ENCODE measurements at regions not wholly inside any gene's neighbourhood (a gene's known extent, or its start where the extent isn't known, plus 50 kb on each side); places are given as distances from the start of the nearest gene placed in this dataset.
"Not testable (repeated sequence)": the region's sequence is repeated elsewhere in the genome, so short reads cannot be mapped to it uniquely, and the experiment has no call there.

DNA sequence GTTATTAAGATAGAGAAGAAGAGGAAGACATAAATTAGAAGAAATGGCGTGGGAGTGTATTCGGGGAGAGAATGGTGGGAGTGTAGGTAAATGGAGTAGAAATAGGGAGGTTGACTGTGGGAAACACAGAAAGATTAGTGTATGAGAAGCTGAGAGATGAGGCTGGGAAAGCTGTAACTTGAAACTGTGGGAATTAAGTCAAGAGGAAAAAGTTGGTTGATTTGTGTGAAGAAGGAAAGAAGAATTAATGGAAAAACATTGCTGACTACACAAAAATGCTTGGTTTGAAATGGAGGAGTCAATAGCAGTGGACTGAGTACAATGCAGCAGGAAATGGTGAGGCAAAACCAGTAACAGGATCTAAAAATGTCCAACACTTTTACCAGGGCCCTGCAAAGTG lies 448.3 kb downstream of the PTPRC start:
- no peaks in the 10 kb centered on the region for H3K36me3 ChIP-seq
- TF ChIP-seq EP300 (IDR thresholded peaks at IDR 0.05) (no peak), POLR2A (IDR thresholded peaks at IDR 0.05) (no peak), POLR2AphosphoS5 (IDR thresholded peaks at IDR 0.05) (no peak)
- TF ChIP-seq, protein P1, sequence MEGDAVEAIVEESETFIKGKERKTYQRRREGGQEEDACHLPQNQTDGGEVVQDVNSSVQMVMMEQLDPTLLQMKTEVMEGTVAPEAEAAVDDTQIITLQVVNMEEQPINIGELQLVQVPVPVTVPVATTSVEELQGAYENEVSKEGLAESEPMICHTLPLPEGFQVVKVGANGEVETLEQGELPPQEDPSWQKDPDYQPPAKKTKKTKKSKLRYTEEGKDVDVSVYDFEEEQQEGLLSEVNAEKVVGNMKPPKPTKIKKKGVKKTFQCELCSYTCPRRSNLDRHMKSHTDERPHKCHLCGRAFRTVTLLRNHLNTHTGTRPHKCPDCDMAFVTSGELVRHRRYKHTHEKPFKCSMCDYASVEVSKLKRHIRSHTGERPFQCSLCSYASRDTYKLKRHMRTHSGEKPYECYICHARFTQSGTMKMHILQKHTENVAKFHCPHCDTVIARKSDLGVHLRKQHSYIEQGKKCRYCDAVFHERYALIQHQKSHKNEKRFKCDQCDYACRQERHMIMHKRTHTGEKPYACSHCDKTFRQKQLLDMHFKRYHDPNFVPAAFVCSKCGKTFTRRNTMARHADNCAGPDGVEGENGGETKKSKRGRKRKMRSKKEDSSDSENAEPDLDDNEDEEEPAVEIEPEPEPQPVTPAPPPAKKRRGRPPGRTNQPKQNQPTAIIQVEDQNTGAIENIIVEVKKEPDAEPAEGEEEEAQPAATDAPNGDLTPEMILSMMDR (IDR thresholded peaks at IDR 0.05) = no peak
- H3K27ac ChIP-seq = no peak overlapping the region
- DNase-seq (ENCODE audit: low spot score in 2 of 2) = no peak
- no peak overlapping the region for H3K4me3 ChIP-seq
- WGBS = 97% methylated on average over 2 of the region's 2 CpGs
- no peaks in the 10 kb centered on the region for H3K9me3 ChIP-seq
- no peaks in the 10 kb centered on the region for H3K27me3 ChIP-seq
- H3K4me1 ChIP-seq = no peaks in the 10 kb centered on the region

DNA sequence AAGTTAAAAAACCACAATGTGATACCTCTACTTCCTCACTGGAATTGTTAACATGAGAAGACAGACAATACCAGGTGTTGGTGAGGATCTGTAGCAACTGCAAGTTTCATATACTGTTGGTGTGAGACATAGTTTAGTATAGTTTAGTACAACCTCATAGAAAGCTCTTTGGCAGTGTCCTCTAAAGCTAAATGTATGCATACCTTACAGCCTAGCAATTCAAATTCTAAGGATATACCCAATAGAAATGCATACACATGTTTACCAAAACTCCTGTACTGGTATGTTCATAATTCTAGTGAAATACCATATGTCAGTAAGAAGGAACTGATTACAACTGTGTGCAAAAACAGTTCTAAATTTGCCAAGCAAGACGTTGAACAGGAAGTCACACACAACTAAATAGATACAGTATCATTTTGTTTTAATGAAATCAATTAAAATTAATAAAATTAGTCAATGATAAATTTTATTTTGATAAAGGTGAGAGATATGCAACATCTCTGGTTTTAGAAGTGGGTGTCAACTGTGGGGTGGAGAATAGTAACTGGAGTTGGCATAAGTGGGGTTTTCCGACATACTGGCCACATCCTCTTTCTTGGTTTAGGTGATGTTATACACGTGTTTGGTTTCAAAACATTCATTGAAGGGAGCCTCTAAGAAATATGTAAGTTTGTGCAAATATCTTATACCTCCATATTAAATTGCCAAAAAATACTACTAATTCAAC lies 450.7 kb downstream of the PTPRC start:
- Histone ChIP-seq H3K4me3 (no peak overlapping the region), H3K9me3 (no peaks in the 10 kb centered on the region), H3K27me3 (no peaks in the 10 kb centered on the region), H3K4me1 (no peaks in the 10 kb centered on the region), H3K36me3 (no peaks in the 10 kb centered on the region), H3K27ac (no peak overlapping the region)
- TF ChIP-seq POLR2AphosphoS5 (IDR thresholded peaks at IDR 0.05) (no peak), POLR2A (IDR thresholded peaks at IDR 0.05) (no peak), EP300 (IDR thresholded peaks at IDR 0.05) (no peak)
- TF ChIP-seq, protein P1 (IDR thresholded peaks at IDR 0.05) = no peak
- DNase-seq (ENCODE audit: low spot score in 2 of 2) = no peak
- 50% methylated on average over 3 of the region's 3 CpGs for WGBS

DNA sequence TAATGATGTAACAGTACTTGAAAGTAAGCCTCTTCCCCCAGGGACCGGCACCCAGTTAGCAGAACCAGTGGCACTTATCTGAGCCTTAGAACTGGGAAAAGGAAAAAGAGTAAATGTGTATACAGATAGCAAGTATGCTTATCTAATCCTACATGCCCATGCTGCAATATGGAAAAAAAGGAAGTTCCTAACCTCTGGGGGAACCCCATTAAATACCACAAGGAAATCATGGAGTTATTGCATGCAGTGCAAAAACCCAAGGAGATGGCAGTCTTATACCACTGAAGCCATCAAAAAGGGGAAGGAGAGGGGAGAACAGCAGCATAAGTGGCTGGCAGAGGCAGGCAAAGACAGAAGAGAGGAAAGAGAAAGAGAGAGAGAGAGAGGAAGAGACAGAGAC lies 456.8 kb downstream of the PTPRC start:
- 100% methylated on average over 1 of the region's 1 CpG for WGBS
- H3K4me3 ChIP-seq; H3K4me1 ChIP-seq; DNase-seq (ENCODE audit: low spot score in 2 of 2); H3K27me3 ChIP-seq; H3K36me3 ChIP-seq; H3K9me3 ChIP-seq; H3K27ac ChIP-seq: not testable (repeated sequence)

DNA sequence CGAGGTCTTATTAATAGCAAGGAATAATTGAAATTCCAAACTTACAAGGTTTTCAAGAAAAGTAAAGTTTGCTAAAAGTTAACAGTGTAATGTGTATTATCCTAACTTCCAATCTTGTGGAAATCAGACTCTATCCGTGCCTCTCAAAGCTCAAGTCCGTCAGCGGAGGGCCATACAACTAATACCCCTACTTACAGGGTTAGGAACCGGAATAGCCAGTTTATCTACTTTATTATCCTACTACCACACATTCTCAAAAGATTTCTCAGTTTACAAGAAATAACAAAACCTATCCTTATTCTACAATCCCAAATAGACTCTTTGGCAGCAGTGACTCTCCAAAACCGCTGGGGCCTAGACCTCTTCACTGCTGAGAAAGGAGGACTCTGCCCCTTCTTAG lies 457.8 kb downstream of the PTPRC start:
- no peaks in the 10 kb centered on the region for H3K36me3 ChIP-seq

DNA sequence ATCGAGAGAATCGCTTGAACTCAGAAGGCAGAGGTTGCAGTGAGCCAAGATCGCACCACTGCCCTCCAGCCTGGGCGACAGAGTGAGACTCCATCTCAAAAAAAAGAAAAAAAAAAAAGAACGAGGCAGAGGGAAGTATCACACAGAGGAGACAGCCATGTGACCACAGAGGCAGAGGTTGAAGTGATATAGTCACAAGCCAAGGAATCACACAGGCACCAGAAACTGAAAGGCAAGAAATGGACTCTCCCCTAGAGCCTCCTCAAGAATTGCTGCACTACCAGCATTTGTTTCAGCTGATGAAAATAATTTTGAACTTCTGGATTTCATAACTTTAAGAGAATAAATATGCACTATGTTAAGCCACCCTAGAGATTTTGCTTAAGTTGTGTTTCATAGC lies 459.6 kb downstream of the PTPRC start:
- no peak for DNase-seq (ENCODE audit: low spot score in 2 of 2)
- H3K4me1 ChIP-seq = no peaks in the 10 kb centered on the region
- no peaks in the 10 kb centered on the region for H3K27me3 ChIP-seq
- peaks cover 3% of the 10 kb centered on the region for H3K9me3 ChIP-seq
- no peak overlapping the region for H3K27ac ChIP-seq
- 91% methylated on average over 5 of the region's 5 CpGs for WGBS
- no peak overlapping the region for H3K4me3 ChIP-seq
- no peak for TF ChIP-seq POLR2AphosphoS5 (IDR thresholded peaks at IDR 0.05)
- TF ChIP-seq, protein P1 (IDR thresholded peaks at IDR 0.05) = no peak
- TF ChIP-seq POLR2A (IDR thresholded peaks at IDR 0.05) = no peak
- no peaks in the 10 kb centered on the region for H3K36me3 ChIP-seq

More for the DNA sequence above, 457.8 kb downstream of the PTPRC start:
- H3K9me3 ChIP-seq = no peaks in the 10 kb centered on the region
- TF ChIP-seq EP300 (IDR thresholded peaks at IDR 0.05) (no peak), POLR2AphosphoS5 (IDR thresholded peaks at IDR 0.05) (no peak)
- TF ChIP-seq, protein P1 (IDR thresholded peaks at IDR 0.05) = no peak
- no peak overlapping the region for H3K27ac ChIP-seq
- H3K4me3 ChIP-seq = no peak overlapping the region
- DNase-seq (ENCODE audit: low spot score in 2 of 2) = no peak
- 73% methylated on average over 6 of the region's 6 CpGs for WGBS
- H3K27me3 ChIP-seq = no peaks in the 10 kb centered on the region
- H3K4me1 ChIP-seq = no peaks in the 10 kb centered on the region

DNA sequence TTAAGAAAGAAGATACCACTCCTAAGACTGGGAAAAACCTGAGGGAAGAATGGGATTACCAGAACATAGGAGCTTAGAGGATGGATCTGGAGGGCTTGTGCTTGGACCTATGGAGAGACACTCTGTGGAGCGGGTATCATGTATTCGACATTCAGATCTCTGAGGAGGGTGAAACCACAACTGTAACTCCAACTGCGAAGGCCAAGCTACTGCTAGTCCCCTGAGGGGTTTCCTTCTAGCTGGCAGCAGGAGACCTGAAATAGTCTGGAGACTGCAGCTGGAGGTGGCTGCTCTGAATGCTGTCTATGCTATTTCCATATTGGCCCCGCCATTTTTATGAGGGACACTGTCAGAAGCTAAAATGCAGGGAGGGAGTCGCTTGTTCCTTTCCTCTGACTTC lies 462.3 kb downstream of the PTPRC start:
- no peaks in the 10 kb centered on the region for H3K27me3 ChIP-seq
- H3K4me3 ChIP-seq = no peak overlapping the region
- no peak overlapping the region for H3K27ac ChIP-seq
- no peaks in the 10 kb centered on the region for H3K4me1 ChIP-seq
- TF ChIP-seq POLR2A (IDR thresholded peaks at IDR 0.05) (no peak), EP300 (IDR thresholded peaks at IDR 0.05) (no peak), POLR2AphosphoS5 (IDR thresholded peaks at IDR 0.05) (no peak)
- TF ChIP-seq, protein P1 (IDR thresholded peaks at IDR 0.05) = no peak
- H3K9me3 ChIP-seq = peaks cover 6% of the 10 kb centered on the region
- no peaks in the 10 kb centered on the region for H3K36me3 ChIP-seq
- DNase-seq (ENCODE audit: low spot score in 2 of 2) = no peak
- WGBS = 87% methylated on average over 5 of the region's 5 CpGs

All from suprapubic skin (tissue), 4 donors.